ENCODE measurements at regions not wholly inside any gene's neighbourhood (a gene's known extent, or its start where the extent isn't known, plus 50 kb on each side); places are given as distances from the start of the nearest gene placed in this dataset.

DNA sequence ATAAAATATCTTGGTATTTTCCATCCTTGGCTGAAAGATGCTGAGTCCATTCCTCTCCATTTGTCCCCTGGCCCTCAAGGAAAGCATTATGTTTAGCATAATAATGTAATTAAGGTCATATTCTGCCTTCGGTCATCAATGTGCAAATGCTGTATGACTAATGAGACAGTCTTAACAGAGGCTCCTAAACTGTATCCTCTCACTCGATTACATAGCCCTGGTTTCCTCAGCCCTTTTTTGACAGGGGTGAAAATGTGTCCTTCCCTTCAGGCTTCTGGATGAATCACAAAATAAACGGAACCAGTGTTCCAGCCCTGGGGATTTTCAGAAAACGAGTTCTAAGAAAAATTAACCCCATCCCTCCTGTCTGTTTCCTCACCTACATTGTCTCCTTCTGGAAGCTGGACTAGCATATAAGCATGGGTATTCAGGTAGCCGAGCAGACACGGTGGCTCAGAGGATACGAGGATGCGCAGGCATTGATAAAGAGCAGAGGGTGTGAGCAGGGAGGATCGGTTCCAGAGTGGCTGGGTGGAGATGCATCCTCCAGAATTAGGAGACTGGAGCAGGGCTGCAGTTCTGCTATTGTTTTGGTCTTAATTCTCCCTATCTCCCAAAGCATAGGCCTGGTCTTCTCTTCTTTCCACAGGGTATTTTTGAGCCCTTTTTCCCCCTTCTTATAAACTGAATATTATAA, 742.9 kb downstream of the TLR4 start:
- H4K20me1 ChIP-seq (ENCODE audit: insufficient read depth, low read length, poor library complexity, severe bottlenecking) = no peaks in the 10 kb centered on the region
- H3K9me3 ChIP-seq (ENCODE audit: insufficient read depth, low read depth, low read length) = no peaks in the 10 kb centered on the region
- H3K27me3 ChIP-seq (ENCODE audit: insufficient read depth, low read length, poor library complexity, severe bottlenecking) = no peaks in the 10 kb centered on the region
- no peak overlapping the region for H2AFZ ChIP-seq (ENCODE audit: low read length)
- TF ChIP-seq, protein P1, sequence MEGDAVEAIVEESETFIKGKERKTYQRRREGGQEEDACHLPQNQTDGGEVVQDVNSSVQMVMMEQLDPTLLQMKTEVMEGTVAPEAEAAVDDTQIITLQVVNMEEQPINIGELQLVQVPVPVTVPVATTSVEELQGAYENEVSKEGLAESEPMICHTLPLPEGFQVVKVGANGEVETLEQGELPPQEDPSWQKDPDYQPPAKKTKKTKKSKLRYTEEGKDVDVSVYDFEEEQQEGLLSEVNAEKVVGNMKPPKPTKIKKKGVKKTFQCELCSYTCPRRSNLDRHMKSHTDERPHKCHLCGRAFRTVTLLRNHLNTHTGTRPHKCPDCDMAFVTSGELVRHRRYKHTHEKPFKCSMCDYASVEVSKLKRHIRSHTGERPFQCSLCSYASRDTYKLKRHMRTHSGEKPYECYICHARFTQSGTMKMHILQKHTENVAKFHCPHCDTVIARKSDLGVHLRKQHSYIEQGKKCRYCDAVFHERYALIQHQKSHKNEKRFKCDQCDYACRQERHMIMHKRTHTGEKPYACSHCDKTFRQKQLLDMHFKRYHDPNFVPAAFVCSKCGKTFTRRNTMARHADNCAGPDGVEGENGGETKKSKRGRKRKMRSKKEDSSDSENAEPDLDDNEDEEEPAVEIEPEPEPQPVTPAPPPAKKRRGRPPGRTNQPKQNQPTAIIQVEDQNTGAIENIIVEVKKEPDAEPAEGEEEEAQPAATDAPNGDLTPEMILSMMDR (conservative IDR thresholded peaks at IDR 0.05; ENCODE audit: low read length) = no peak
- TF ChIP-seq EZH2phosphoT487 (IDR thresholded peaks at IDR 0.05; ENCODE audit: borderline replicate concordance) = no peak
- no peaks in the 10 kb centered on the region for H3K79me2 ChIP-seq (ENCODE audit: insufficient read depth, low read length)
- H3K4me2 ChIP-seq (ENCODE audit: low read depth, low read length, poor library complexity, severe bottlenecking) = no peak overlapping the region
- H3K9ac ChIP-seq (ENCODE audit: low read depth, low read length, poor library complexity, severe bottlenecking) = no peak overlapping the region
- H3K36me3 ChIP-seq (ENCODE audit: insufficient read depth, low read length) = no peaks in the 10 kb centered on the region
- no peak overlapping the region for H3K4me3 ChIP-seq (ENCODE audit: low read length, poor library complexity, severe bottlenecking)
- H3K4me1 ChIP-seq (ENCODE audit: insufficient read depth, low read length, poor library complexity, severe bottlenecking) = no peaks in the 10 kb centered on the region
- H3K9me2 ChIP-seq (replicated peaks; ENCODE audit: low read depth, low read length) = no peaks in the 10 kb centered on the region
- no peaks in the 10 kb centered on the region for H3F3A ChIP-seq (ENCODE audit: low read depth)

DNA sequence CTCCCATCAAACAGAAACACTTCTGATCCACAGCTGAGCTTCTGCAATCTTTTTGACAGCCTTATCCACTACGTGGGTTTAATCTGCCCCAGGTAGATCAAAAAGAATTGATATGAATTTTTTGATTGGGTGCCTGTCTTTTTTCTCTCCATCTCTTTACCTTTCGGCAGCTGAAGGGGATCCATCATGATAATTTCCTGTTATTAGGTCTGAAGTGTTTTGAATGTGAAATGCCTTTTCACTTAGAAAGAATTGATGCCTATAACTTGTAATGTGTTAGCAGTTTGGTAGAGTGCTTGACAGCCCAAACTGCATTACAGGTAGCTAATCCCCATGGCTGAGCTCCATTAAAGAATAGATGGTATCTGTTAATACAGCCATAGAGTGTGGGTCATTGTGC, 745.4 kb downstream of the TLR4 start:
- no peak overlapping the region for H2AFZ ChIP-seq (ENCODE audit: low read length)
- no peak overlapping the region for H3K4me3 ChIP-seq (ENCODE audit: low read length, poor library complexity, severe bottlenecking)
- H3K9me3 ChIP-seq (ENCODE audit: insufficient read depth, low read depth, low read length) = no peaks in the 10 kb centered on the region
- no peaks in the 10 kb centered on the region for H3K4me1 ChIP-seq (ENCODE audit: insufficient read depth, low read length, poor library complexity, severe bottlenecking)
- H3K4me2 ChIP-seq (ENCODE audit: low read depth, low read length, poor library complexity, severe bottlenecking) = no peak overlapping the region
- H3K79me2 ChIP-seq (ENCODE audit: insufficient read depth, low read length) = no peaks in the 10 kb centered on the region
- no peaks in the 10 kb centered on the region for H3K9me2 ChIP-seq (replicated peaks; ENCODE audit: low read depth, low read length)
- H3F3A ChIP-seq (ENCODE audit: low read depth) = no peaks in the 10 kb centered on the region
- TF ChIP-seq EZH2phosphoT487 (IDR thresholded peaks at IDR 0.05; ENCODE audit: borderline replicate concordance) = no peak
- TF ChIP-seq, protein P1 (conservative IDR thresholded peaks at IDR 0.05; ENCODE audit: low read length) = no peak
- no peaks in the 10 kb centered on the region for H4K20me1 ChIP-seq (ENCODE audit: insufficient read depth, low read length, poor library complexity, severe bottlenecking)
- no peaks in the 10 kb centered on the region for H3K27me3 ChIP-seq (ENCODE audit: insufficient read depth, low read length, poor library complexity, severe bottlenecking)
- H3K9ac ChIP-seq (ENCODE audit: low read depth, low read length, poor library complexity, severe bottlenecking) = no peak overlapping the region
- H3K36me3 ChIP-seq (ENCODE audit: insufficient read depth, low read length) = no peaks in the 10 kb centered on the region

DNA sequence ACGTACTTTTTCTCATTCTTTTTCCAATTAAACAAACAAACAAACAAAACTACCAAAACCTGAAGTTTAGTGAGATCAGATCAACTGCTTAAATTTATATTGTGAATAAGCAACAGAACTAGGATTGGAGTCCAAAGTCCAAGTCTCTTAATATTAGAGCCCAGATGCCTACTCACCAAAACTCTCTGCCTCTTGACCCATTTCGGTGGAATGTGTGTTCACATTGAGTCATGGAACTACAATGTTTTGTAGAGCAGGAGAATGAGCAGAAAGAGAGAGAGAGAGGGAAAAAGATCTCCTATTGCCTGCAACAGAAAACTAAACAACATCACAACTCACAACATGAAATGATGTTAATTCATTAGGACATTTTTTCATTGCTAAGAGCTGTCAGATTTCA, 751.1 kb downstream of the TLR4 start:
- no peaks in the 10 kb centered on the region for H3F3A ChIP-seq (ENCODE audit: low read depth)

More for the DNA sequence above, 751.1 kb downstream of the TLR4 start:
- H3K27me3 ChIP-seq (ENCODE audit: insufficient read depth, low read length, poor library complexity, severe bottlenecking) = no peaks in the 10 kb centered on the region
- H3K9me3 ChIP-seq (ENCODE audit: insufficient read depth, low read depth, low read length) = no peaks in the 10 kb centered on the region
- no peaks in the 10 kb centered on the region for H4K20me1 ChIP-seq (ENCODE audit: insufficient read depth, low read length, poor library complexity, severe bottlenecking)
- TF ChIP-seq, protein P1 (conservative IDR thresholded peaks at IDR 0.05; ENCODE audit: low read length) = no peak
- TF ChIP-seq EZH2phosphoT487 (IDR thresholded peaks at IDR 0.05; ENCODE audit: borderline replicate concordance) = no peak
- no peak overlapping the region for H2AFZ ChIP-seq (ENCODE audit: low read length)
- no peaks in the 10 kb centered on the region for H3K9me2 ChIP-seq (replicated peaks; ENCODE audit: low read depth, low read length)
- no peak overlapping the region for H3K4me2 ChIP-seq (ENCODE audit: low read depth, low read length, poor library complexity, severe bottlenecking)
- no peaks in the 10 kb centered on the region for H3K36me3 ChIP-seq (ENCODE audit: insufficient read depth, low read length)
- H3K4me3 ChIP-seq (ENCODE audit: low read length, poor library complexity, severe bottlenecking) = no peak overlapping the region
- no peaks in the 10 kb centered on the region for H3K4me1 ChIP-seq (ENCODE audit: insufficient read depth, low read length, poor library complexity, severe bottlenecking)
- no peaks in the 10 kb centered on the region for H3K79me2 ChIP-seq (ENCODE audit: insufficient read depth, low read length)
- H3K9ac ChIP-seq (ENCODE audit: low read depth, low read length, poor library complexity, severe bottlenecking) = no peak overlapping the region
